ENCODE measurements at regions not wholly inside any gene's neighbourhood (a gene's known extent, or its start where the extent isn't known, plus 50 kb on each side); places are given as distances from the start of the nearest gene placed in this dataset.

DNA sequence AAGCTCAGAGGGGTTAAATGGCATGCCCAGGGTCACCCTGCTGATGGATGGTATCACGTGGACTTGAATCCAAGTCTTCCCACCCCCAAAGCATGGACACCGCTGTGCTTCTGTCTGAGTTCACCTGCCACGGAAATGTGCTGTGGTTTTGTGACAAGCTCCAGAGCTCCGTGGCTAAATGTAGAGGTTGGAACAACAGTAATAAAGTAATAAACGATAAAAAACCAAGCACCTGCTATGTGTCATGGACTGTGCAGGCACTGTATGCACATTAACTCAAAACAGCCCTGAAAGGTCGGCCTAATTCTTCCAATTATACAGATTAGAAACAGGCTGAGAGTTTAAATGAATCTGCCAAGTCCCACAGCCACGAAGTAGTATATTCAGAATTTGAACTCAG, 182.1 kb upstream of the NAV2 start:
- TF ChIP-seq SUZ12 (IDR thresholded peaks at IDR 0.05; ENCODE audit: unreplicated experiment) = no peak
- no peak for TF ChIP-seq KLF5 (IDR thresholded peaks at IDR 0.05; ENCODE audit: partially characterized antibody)

Data from GM12878 (cell line).